HG02840 (cell line): ENCODE measurements at regions not wholly inside any gene's neighbourhood (a gene's known extent, or its start where the extent isn't known, plus 50 kb on each side); places are given as distances from the start of the nearest gene placed in this dataset.
"Not testable (repeated sequence)": the region's sequence is repeated elsewhere in the genome, so short reads cannot be mapped to it uniquely, and the experiment has no call there.

ENCODE experiments used
- ATAC-seq: cut with Tn5 transposase; IDR thresholded peaks from one replicate; pipeline ENCODE4 v1.9.1; 2021; ENCODE audit warnings: mild to moderate bottlenecking, moderate library complexity, moderate number of reproducible peaks; ENCODE audit not compliant: unreplicated experiment, low FRiP score

- no peak for ATAC-seq
These were observed 307.6 kb upstream of the TNC start for GRCh38 chr9:115425601-115426000.

- ATAC-seq: no peak
These were observed 319.5 kb upstream of the TNC start for GRCh38 chr9:115437418-115437817.

GRCh38 chr9:115439641-115440040, 321.7 kb upstream of the TNC start:
- no peak for ATAC-seq

GRCh38 chr9:115442054-115442453, 324.1 kb upstream of the TNC start:
- ATAC-seq: no peak

GRCh38 chr9:115443890-115444289, 325.9 kb upstream of the TNC start:
- no peak for ATAC-seq

- ATAC-seq: no peak
These were observed 327.0 kb upstream of the TNC start for GRCh38 chr9:115444959-115445358.

- ATAC-seq: no peak
These were observed 327.7 kb upstream of the TNC start for GRCh38 chr9:115445655-115446054.

GRCh38 chr9:115456515-115456914, 338.6 kb upstream of the TNC start:
- no peak for ATAC-seq

GRCh38 chr9:115461280-115461679, 343.3 kb upstream of the TNC start:
- ATAC-seq: no peak

- no peak for ATAC-seq
These were observed 344.7 kb upstream of the TNC start for GRCh38 chr9:115462623-115463022.

- ATAC-seq: no peak
These were observed 348.8 kb upstream of the TNC start for GRCh38 chr9:115466756-115467155.

- no peak for ATAC-seq
These were observed 351.9 kb upstream of the TNC start for GRCh38 chr9:115469841-115470240.

- not testable (repeated sequence) for ATAC-seq
These were observed 355.1 kb upstream of the TNC start for GRCh38 chr9:115473032-115473431.

- ATAC-seq: no peak
These were observed 363.8 kb upstream of the TNC start for GRCh38 chr9:115481769-115482168.

- ATAC-seq: no peak
These were observed 364.8 kb upstream of the TNC start for GRCh38 chr9:115482747-115483146.

GRCh38 chr9:115492869-115493268, 374.9 kb upstream of the TNC start:
- ATAC-seq: no peak

GRCh38 chr9:115494393-115494792, 376.4 kb upstream of the TNC start:
- ATAC-seq: no peak

GRCh38 chr9:115495052-115495635, 377.2 kb upstream of the TNC start:
- no peak for ATAC-seq

- ATAC-seq: no peak
These were observed 377.9 kb upstream of the TNC start for GRCh38 chr9:115495836-115496235.

- no peak for ATAC-seq
These were observed 380.3 kb upstream of the TNC start for GRCh38 chr9:115498303-115498702.

GRCh38 chr9:115507148-115507547, 389.2 kb upstream of the TNC start:
- ATAC-seq: no peak

GRCh38 chr9:115513148-115513547, 395.2 kb upstream of the TNC start:
- ATAC-seq: no peak

- ATAC-seq: no peak
These were observed 396.5 kb upstream of the TNC start for GRCh38 chr9:115514454-115514853.
